ENCODE measurements at regions not wholly inside any gene's neighbourhood (a gene's known extent, or its start where the extent isn't known, plus 50 kb on each side); places are given as distances from the start of the nearest gene placed in this dataset.

DNA sequence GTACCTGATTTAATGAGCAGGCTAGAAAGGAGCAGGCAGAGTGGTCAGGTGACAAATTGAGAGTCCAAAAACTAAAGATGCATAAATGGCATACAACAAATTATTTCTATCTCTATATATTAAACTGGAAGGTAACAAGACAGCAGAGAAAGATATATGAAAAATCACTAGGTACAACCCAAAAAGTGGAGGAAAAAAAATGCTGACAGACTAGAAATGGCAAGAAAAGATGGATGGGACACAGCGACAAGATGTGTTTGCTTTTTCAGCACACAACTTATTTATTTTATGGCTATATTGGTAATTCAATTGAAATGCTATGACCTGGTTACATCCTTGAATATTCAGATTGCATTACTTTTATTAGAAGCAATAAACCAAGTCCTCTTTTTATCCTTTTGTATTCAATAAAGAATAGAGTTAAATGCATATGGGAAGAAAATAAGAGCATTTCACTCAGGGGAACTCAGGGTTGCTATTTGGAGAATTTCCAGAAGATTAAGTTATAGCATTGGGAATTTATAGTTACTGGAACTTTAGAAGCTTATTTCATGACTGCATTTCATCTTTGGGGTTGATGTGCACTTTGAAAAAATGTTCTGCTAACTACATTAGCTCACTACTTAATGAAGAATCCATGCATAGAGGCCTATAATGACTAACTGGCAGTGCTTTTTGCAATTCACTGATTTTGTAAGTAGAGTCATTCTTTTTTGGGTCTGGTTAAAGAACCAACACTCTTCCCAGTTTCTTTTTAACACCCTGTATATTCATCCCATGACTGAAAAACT is 566.6 kb upstream of the TUSC1 start:
- intact Hi-C loops (cut with DNase I): no loop called here
- no peak overlapping the region for H3K27ac ChIP-seq
- no peak for DNase-seq
- TF ChIP-seq, protein P1, sequence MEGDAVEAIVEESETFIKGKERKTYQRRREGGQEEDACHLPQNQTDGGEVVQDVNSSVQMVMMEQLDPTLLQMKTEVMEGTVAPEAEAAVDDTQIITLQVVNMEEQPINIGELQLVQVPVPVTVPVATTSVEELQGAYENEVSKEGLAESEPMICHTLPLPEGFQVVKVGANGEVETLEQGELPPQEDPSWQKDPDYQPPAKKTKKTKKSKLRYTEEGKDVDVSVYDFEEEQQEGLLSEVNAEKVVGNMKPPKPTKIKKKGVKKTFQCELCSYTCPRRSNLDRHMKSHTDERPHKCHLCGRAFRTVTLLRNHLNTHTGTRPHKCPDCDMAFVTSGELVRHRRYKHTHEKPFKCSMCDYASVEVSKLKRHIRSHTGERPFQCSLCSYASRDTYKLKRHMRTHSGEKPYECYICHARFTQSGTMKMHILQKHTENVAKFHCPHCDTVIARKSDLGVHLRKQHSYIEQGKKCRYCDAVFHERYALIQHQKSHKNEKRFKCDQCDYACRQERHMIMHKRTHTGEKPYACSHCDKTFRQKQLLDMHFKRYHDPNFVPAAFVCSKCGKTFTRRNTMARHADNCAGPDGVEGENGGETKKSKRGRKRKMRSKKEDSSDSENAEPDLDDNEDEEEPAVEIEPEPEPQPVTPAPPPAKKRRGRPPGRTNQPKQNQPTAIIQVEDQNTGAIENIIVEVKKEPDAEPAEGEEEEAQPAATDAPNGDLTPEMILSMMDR (IDR thresholded peaks at IDR 0.05): no peak
- no peaks in the 10 kb centered on the region for H3K9me3 ChIP-seq
- H3K9ac ChIP-seq (ENCODE audit: low read depth in 2 of 2, low read length in 2 of 2): no peak overlapping the region
- no peaks in the 10 kb centered on the region for H3K36me3 ChIP-seq
- no peak overlapping the region for H3K4me3 ChIP-seq
- no peaks in the 10 kb centered on the region for H3K4me1 ChIP-seq
- H3K27me3 ChIP-seq: no peaks in the 10 kb centered on the region

DNA sequence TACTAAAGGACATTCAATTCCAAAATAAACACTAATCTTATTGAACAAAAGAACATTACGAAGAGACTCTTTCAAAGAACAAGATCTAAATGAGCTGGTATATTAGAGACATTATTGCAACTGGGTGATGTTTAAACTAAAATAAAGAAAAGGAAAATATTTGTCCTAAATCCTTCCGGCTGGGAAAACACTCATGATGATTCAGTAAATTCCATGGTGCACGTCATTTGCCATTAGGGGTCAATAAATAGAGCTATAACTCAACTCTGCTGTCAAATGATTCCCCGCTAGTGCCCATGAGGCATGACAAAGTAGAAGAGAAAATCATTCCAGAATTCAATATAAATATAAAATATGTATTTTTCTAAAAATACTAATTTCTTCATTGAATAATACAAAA is 565.5 kb upstream of the TUSC1 start:
- DNase-seq: no peak
- Histone ChIP-seq H3K9ac (ENCODE audit: low read depth in 2 of 2, low read length in 2 of 2) (no peak overlapping the region), H3K4me3 (no peak overlapping the region), H3K36me3 (no peaks in the 10 kb centered on the region), H3K4me1 (no peaks in the 10 kb centered on the region), H3K9me3 (no peaks in the 10 kb centered on the region), H3K27me3 (no peaks in the 10 kb centered on the region), H3K27ac (no peak overlapping the region)
- intact Hi-C loops (cut with DNase I): no loop called here
- TF ChIP-seq, protein P1 (IDR thresholded peaks at IDR 0.05): no peak

DNA sequence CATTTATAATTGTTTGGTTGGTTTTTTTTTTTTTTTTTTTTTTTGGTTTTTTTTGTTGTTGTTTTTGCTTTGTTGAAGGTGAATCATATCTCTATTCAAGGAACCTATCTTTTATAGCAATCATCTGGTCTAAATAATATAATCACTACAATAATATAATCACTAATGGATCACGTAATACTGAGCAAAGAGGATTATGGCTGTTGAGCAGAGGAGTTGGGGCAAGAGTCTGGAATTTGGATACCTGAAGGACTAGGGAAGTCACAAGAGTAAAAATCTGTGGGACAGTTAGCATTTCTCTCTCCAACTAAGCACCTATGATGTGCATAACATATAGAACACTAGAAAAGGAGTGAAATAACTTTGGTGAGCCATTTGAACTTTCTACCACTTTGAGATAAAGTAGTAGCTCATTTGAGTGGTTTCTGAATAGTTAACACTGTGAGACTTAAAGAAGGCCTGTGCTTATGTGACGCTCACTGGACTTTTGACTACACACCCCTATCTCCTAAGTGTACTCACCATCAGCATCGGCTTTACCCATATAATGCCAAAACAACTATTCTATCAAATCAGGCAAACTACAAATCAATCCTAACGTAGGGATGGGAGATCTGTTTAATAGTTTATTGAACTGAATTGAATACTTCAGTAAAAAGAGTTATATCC is 564.9 kb upstream of the TUSC1 start:
- no peak overlapping the region for H3K9ac ChIP-seq (ENCODE audit: low read depth in 2 of 2, low read length in 2 of 2)

DNA sequence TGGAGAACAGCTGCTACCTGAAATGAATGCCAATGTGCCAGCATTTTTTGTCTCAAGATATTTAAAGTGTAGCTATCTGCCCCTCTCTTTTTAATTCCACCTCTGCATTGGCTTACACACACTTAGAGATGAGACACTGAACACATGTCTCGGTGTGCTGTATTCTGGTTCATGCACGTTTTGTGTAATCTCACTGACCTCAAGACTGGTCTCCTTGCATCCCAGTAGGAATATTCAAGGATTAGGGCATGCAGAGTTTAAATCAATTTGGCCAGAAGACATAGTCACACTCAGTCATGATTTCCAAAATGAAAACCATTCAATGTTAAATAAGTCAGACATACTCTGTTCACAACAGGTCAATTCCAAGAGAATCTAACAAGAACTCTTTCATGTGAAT is 561.8 kb upstream of the TUSC1 start:
- intact Hi-C loops (cut with DNase I): no loop called here
- no peaks in the 10 kb centered on the region for H3K9me3 ChIP-seq
- no peak overlapping the region for H3K4me3 ChIP-seq
- no peak overlapping the region for H3K27ac ChIP-seq
- no peaks in the 10 kb centered on the region for H3K36me3 ChIP-seq
- H3K4me1 ChIP-seq: no peaks in the 10 kb centered on the region
- no peak overlapping the region for H3K9ac ChIP-seq (ENCODE audit: low read depth in 2 of 2, low read length in 2 of 2)
- DNase-seq: no peak
- TF ChIP-seq, protein P1 (IDR thresholded peaks at IDR 0.05): no peak
- no peaks in the 10 kb centered on the region for H3K27me3 ChIP-seq

More for the DNA sequence above, 564.9 kb upstream of the TUSC1 start:
- intact Hi-C loops (cut with DNase I): no loop called here
- no peak for DNase-seq
- no peaks in the 10 kb centered on the region for H3K9me3 ChIP-seq
- H3K27me3 ChIP-seq: no peaks in the 10 kb centered on the region
- no peak overlapping the region for H3K4me3 ChIP-seq
- TF ChIP-seq, protein P1 (IDR thresholded peaks at IDR 0.05): no peak
- H3K36me3 ChIP-seq: no peaks in the 10 kb centered on the region
- no peaks in the 10 kb centered on the region for H3K4me1 ChIP-seq
- H3K27ac ChIP-seq: no peak overlapping the region

DNA sequence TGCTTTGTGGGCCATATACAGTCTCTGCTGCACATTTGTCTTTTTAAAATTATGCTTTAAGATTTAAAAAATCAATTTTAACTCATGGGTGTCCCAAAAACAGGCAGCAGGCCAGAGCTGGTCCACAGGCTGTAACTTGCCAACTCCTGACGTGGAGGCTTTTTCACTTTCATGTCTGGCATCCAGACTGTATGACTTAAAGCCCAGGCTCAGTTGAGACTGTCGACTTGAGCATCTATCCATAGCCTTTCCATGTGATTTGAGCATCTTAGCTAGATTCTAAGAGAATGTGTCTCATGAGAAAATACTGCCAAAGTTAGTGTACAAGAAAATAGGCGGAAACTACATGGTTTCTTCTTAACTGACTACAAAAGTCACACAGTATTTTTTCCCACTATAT is 559.0 kb upstream of the TUSC1 start:
- Histone ChIP-seq H3K4me1 (no peaks in the 10 kb centered on the region), H3K4me3 (no peak overlapping the region), H3K27me3 (no peaks in the 10 kb centered on the region), H3K9me3 (no peaks in the 10 kb centered on the region), H3K27ac (no peak overlapping the region), H3K36me3 (no peaks in the 10 kb centered on the region), H3K9ac (ENCODE audit: low read depth in 2 of 2, low read length in 2 of 2) (no peak overlapping the region)
- TF ChIP-seq, protein P1 (IDR thresholded peaks at IDR 0.05): no peak
- intact Hi-C loops (cut with DNase I): no loop called here
- no peak for DNase-seq
